Fibroblast of skin of abdomen (primary cell): ENCODE measurements at regions not wholly inside any gene's neighbourhood (a gene's known extent, or its start where the extent isn't known, plus 50 kb on each side); places are given as distances from the start of the nearest gene placed in this dataset.
"Not testable (repeated sequence)": the region's sequence is repeated elsewhere in the genome, so short reads cannot be mapped to it uniquely, and the experiment has no call there.

ENCODE experiments used
- DNase-seq: peaks from one replicate; pipeline ENCODE4 v3.0.0-alpha.2; 2013

GRCh38 chr2:234898534-234899053 lies 53.2 kb upstream of the SH3BP4 start:
- DNase-seq, result no peak

- not testable (repeated sequence) for DNase-seq
Observed at GRCh38 chr2:234888442-234888841, 63.4 kb upstream of the SH3BP4 start.

- no peak for DNase-seq
Observed at GRCh38 chr2:234887195-234887594, 64.6 kb upstream of the SH3BP4 start.

- no peak for DNase-seq
Observed at GRCh38 chr2:234885886-234886285, 65.9 kb upstream of the SH3BP4 start.

GRCh38 chr2:234885118-234885517 lies 66.7 kb upstream of the SH3BP4 start:
- DNase-seq, result no peak

- DNase-seq, result no peak
Observed at GRCh38 chr2:234884591-234884990, 67.2 kb upstream of the SH3BP4 start.

- peak; percentile 85 for DNase-seq
Observed at GRCh38 chr2:234881413-234882241, 70.2 kb upstream of the SH3BP4 start.

GRCh38 chr2:234880551-234881211 lies 71.1 kb upstream of the SH3BP4 start:
- peak; percentile 65 for DNase-seq

GRCh38 chr2:234879671-234880455 lies 72.0 kb upstream of the SH3BP4 start:
- peak; percentile 50 for DNase-seq

GRCh38 chr2:234876621-234877020 lies 75.2 kb upstream of the SH3BP4 start:
- not testable (repeated sequence) for DNase-seq

- DNase-seq, result no peak
Observed at GRCh38 chr2:234874347-234875046, 77.3 kb upstream of the SH3BP4 start.

GRCh38 chr2:234873828-234874173 lies 78.0 kb upstream of the SH3BP4 start:
- DNase-seq, result peak; percentile 60

- DNase-seq, result no peak
Observed at GRCh38 chr2:234873103-234873827, 78.6 kb upstream of the SH3BP4 start.

- DNase-seq, result no peak
Observed at GRCh38 chr2:234869969-234870368, 81.8 kb upstream of the SH3BP4 start.

GRCh38 chr2:234869164-234869563 lies 82.7 kb upstream of the SH3BP4 start:
- DNase-seq, result no peak

GRCh38 chr2:234867882-234868285 lies 83.9 kb upstream of the SH3BP4 start:
- DNase-seq, result no peak

GRCh38 chr2:234865586-234865985 lies 86.2 kb upstream of the SH3BP4 start:
- no peak for DNase-seq

GRCh38 chr2:234865040-234865439 lies 86.8 kb upstream of the SH3BP4 start:
- no peak for DNase-seq

GRCh38 chr2:234864506-234864905 lies 87.3 kb upstream of the SH3BP4 start:
- DNase-seq, result no peak

- DNase-seq, result peak; percentile 54
Observed at GRCh38 chr2:234863043-234863934, 88.5 kb upstream of the SH3BP4 start.
